ENCODE measurements at regions not wholly inside any gene's neighbourhood (a gene's known extent, or its start where the extent isn't known, plus 50 kb on each side); places are given as distances from the start of the nearest gene placed in this dataset.
A peak's percentile ranks its signal among the peaks of the same experiment; 100 is the strongest.

DNA sequence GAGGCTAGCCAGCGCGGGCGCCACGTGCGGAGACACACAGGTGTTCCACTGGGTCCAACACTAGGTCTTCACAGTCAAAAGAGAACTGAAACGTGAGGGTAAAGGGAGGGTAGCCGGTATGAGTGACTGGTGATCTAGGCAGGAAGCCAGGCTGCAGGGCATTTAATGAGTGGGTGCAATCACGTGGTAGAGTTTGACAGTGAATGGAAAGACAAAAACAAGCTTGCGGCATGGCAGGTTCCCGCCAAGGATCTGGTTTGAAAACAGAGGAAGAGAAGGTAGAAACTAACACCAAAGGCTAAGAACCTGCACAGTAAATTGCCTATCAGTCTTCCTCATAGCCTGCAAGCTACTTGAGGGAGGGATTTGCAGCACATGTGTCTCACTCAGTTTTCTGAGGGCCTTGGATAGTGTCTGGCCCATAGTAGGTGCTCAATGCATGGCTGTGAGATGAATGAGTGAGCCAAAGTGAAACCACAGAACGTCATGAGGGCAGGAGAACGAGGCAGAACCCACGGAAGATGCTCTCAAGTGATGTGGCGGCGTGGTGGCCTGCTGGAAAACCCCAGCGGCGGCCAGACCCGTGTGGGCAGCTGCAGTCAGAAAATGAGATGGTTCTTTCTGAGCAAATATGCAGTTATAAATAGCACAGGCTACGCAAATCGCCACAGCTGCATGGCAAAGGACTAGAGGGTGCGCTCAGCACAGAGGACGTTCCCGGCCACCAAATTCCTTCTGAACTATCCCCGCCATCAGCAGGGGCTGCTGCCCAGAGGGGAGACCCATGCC is 183.6 kb upstream of the NFE2L3 start:
- no peaks in the 10 kb centered on the region for H3K9me3 Mint-ChIP-seq (ENCODE audit: insufficient read depth)
- Histone ChIP-seq H4K20me1 (ENCODE audit: control insufficient read depth, insufficient read depth, low read length, poor library complexity, severe bottlenecking) (no peaks in the 10 kb centered on the region), H3K27me3 (replicated peaks in 1 of 4; ENCODE audit: control extremely low read depth in 1 of 4, control insufficient read depth in 3 of 4, insufficient read depth in 4 of 4, low read length in 3 of 4) (peaks cover 0 to 23% (median 8%) of the 10 kb centered on the region in 4 experiments), H3K27ac (ENCODE audit: low read length in 2 of 2) (peak overlapping the region; percentile 57 to 75), H3K9me3 (ENCODE audit: control extremely low read depth in 1 of 3, control insufficient read depth in 2 of 3, insufficient read depth in 1 of 3, low read length in 2 of 3) (peaks cover 0 to 8% (median 0%) of the 10 kb centered on the region in 3 donors), H3K4me3 (ENCODE audit: control extremely low read depth in 1 of 5, extremely low read depth in 1 of 5, insufficient read depth in 1 of 5, low read depth in 2 of 5, low read length in 4 of 5) (peak overlapping the region in 3 of 5 experiments; percentile 8 to 37 (median 28)), H2AFZ (ENCODE audit: insufficient read depth, low read depth, low read length, poor library complexity, severe bottlenecking) (peak overlapping the region; percentile 21), H3K4me1 (ENCODE audit: control insufficient read depth in 2 of 2, insufficient read depth in 2 of 2, low read length in 2 of 2) (peaks cover 30 to 42% of the 10 kb centered on the region in 2 donors), H3K36me3 (replicated peaks in 1 of 2; ENCODE audit: control extremely low read depth in 1 of 2, control insufficient read depth in 1 of 2, extremely low read depth in 1 of 2, insufficient read depth in 2 of 2, low read length in 1 of 2) (no peaks in the 10 kb centered on the region), H3K9ac (ENCODE audit: low read length) (peak overlapping the region; percentile 35), H3K79me2 (ENCODE audit: control insufficient read depth, insufficient read depth, low read length) (no peaks in the 10 kb centered on the region), H3K4me2 (replicated peaks; ENCODE audit: low read depth, low read length, poor library complexity, severe bottlenecking) (peak overlapping the region; percentile 57)
- TF ChIP-seq EZH2 (IDR thresholded peaks at IDR 0.05; ENCODE audit: borderline replicate concordance, insufficient read depth, low read depth, low read length, poor library complexity, severe bottlenecking) (no peak), CTCF (IDR thresholded peaks at IDR 0.05) (no peak)
- CTCF ChIA-PET: interaction anchor here (1.0 to 1.6 kb wide), 6 partner anchors 9 to 230 kb away, joined by 3 to 4 read pairs (median 3); no protein-coding TSS in a partner anchor
- 63% methylated on average over 24 of the region's 24 CpGs for WGBS (ENCODE audit: insufficient coverage)
- peaks cover 39% of the 10 kb centered on the region for H3K4me1 Mint-ChIP-seq
- peaks cover 16% of the 10 kb centered on the region for H3K27me3 Mint-ChIP-seq
- POLR2A ChIA-PET: interaction anchor here (1.1 to 1.3 kb wide), 5 partner anchors 15 to 431 kb away, joined by 3 to 7 read pairs (median 4); partner anchors contain the start of gene CBX3
- intact Hi-C loops (cut with micrococcal nuclease): loop anchor here (1.0 to 10.0 kb wide), 6 partner anchors 17 to 426 kb away; partner anchors contain the start of genes CBX3, HNRNPA2B1, NFE2L3 and SNX10
- H3K27ac Mint-ChIP-seq: peak overlapping the region; percentile 83
- H3K4me3 Mint-ChIP-seq: peak overlapping the region; percentile 78
- peak; percentile 84 for ATAC-seq (ENCODE audit: low read depth)
- DNase-seq: peak; percentile 80

DNA sequence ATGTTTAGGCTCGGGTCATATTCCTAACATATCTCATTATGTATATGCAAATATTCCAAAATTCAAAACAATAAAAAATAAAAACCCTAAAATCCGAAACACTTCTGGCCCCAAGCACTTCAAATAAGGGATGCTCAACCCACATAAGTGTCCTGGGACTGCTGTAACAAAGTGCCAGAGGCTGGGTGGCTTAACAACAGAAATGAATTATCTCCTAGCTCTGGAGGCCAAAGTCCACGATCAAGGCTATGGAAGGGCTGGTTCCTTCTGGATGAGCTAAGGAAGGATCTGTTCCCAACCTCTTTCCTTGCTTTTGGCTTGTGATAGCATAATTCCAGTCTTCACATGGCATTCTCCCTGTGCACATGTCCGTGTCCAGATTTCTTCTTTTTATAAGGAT is 181.6 kb upstream of the NFE2L3 start:
- Histone ChIP-seq H3K9me3 (ENCODE audit: control extremely low read depth in 1 of 3, control insufficient read depth in 2 of 3, insufficient read depth in 1 of 3, low read length in 2 of 3) (peaks cover 0 to 12% (median 0%) of the 10 kb centered on the region in 3 donors), H4K20me1 (ENCODE audit: control insufficient read depth, insufficient read depth, low read length, poor library complexity, severe bottlenecking) (no peaks in the 10 kb centered on the region), H3K27ac (ENCODE audit: low read length in 2 of 2) (no peak overlapping the region), H3K27me3 (replicated peaks in 1 of 4; ENCODE audit: control extremely low read depth in 1 of 4, control insufficient read depth in 3 of 4, insufficient read depth in 4 of 4, low read length in 3 of 4) (peaks cover 0 to 16% (median 8%) of the 10 kb centered on the region in 4 experiments), H3K9ac (ENCODE audit: low read length) (no peak overlapping the region), H3K4me2 (replicated peaks; ENCODE audit: low read depth, low read length, poor library complexity, severe bottlenecking) (no peak overlapping the region), H3K4me1 (ENCODE audit: control insufficient read depth in 2 of 2, insufficient read depth in 2 of 2, low read length in 2 of 2) (peaks cover 18 to 26% of the 10 kb centered on the region in 2 donors), H3K36me3 (replicated peaks in 1 of 2; ENCODE audit: control extremely low read depth in 1 of 2, control insufficient read depth in 1 of 2, extremely low read depth in 1 of 2, insufficient read depth in 2 of 2, low read length in 1 of 2) (no peaks in the 10 kb centered on the region), H3K79me2 (ENCODE audit: control insufficient read depth, insufficient read depth, low read length) (no peaks in the 10 kb centered on the region), H3K4me3 (ENCODE audit: control extremely low read depth in 1 of 5, extremely low read depth in 1 of 5, insufficient read depth in 1 of 5, low read depth in 2 of 5, low read length in 4 of 5) (no peak overlapping the region), H2AFZ (ENCODE audit: insufficient read depth, low read depth, low read length, poor library complexity, severe bottlenecking) (no peak overlapping the region)
- Mint-ChIP-seq H3K4me1 (peaks cover 26% of the 10 kb centered on the region), H3K9me3 (ENCODE audit: insufficient read depth) (no peaks in the 10 kb centered on the region), H3K27ac (no peak overlapping the region), H3K4me3 (no peak overlapping the region), H3K27me3 (peaks cover 12% of the 10 kb centered on the region)
- intact Hi-C loops (cut with micrococcal nuclease): no loop called here
- no CpG with 5 or more reads among the region's 4 CpGs for WGBS (ENCODE audit: insufficient coverage)
- no peak for ATAC-seq (ENCODE audit: low read depth)
- ChIA-PET POLR2A (no interaction called here), CTCF (no interaction called here)
- DNase-seq: no peak
- TF ChIP-seq EZH2 (IDR thresholded peaks at IDR 0.05; ENCODE audit: borderline replicate concordance, insufficient read depth, low read depth, low read length, poor library complexity, severe bottlenecking) (no peak), CTCF (IDR thresholded peaks at IDR 0.05) (no peak)
